Activated CD4-positive, CD25-positive, alpha-beta regulatory T cell treated with anti-CD3 and anti-CD28 coated beads, Interleukin-2, amount 50 U/mL, for 24 hours (primary cell): ENCODE measurements at regions not wholly inside any gene's neighbourhood (a gene's known extent, or its start where the extent isn't known, plus 50 kb on each side); places are given as distances from the start of the nearest gene placed in this dataset.

Source experiments
- ATAC-seq, 2 donors: fragments of 150-1000 bp; cut with Tn5 transposase; one replicate each; pipeline ENCODE4 v1.10.0; 2021; ENCODE audit warnings: mild to moderate bottlenecking in 1 of 2, moderate library complexity in 1 of 2

- no peak for ATAC-seq
Observed at GRCh38 chr2:153189091-153189888, 289.3 kb downstream of the RPRM start.

DNA sequence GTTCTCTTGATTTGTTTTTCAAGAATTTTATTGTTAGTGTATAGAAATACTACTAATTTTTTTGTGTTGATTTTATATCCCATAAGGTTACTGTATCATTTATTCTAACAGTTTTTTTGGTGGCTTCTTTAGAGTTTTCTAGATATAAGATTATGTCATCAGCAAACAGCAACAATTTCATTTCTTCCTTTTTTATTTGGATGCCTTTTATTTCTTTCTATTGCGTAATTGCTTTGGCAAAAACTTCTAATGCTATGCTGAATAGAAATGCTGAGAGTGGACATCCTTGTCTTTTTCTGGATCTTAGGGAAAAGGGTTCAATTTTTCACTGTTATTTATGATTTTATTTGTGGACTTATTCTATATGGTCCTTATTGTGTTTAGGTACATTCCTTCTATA, 298.8 kb downstream of the RPRM start:
- no peak for ATAC-seq

DNA sequence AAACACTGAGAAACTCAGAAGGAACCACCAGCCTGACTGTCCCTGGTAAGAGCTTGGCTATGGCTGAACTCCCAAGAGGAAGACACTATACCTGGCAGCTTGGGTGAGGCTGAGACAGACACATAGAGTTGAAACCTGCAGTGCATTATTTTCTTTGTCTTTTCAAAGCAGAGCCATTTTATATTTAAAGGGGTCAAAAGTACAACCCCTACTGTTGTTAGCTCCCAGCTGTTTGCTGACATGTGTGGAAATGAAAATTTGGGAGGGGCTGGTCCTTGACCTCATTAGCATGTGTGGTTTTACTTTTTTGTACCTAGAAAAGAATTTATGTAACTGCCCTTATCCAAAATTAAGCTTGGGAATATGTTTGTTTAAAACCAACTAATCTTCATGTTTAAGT, 309.0 kb downstream of the RPRM start:
- ATAC-seq, result no peak

- ATAC-seq, result no peak
Observed at GRCh38 chr2:153165021-153165420, 313.5 kb downstream of the RPRM start.

DNA sequence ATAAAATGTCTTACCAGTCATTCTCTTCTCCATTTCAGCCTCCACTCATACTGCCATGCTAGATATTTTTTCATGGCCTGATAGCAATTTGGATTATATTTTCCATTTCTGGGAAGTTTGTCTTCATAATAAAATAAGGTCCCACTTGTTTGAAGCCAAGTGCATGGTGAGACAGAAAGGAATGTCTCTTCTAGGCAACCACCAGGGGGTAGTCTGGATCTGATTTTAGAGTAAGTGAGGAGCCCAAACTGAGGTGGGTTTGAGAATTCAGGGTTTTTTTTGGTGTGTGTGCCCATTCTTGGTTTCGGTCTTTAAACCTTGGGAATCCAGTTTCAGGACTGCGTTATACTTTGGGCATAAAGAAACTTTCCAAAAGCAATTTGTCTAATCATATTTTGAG, 315.5 kb downstream of the RPRM start:
- no peak for ATAC-seq

- no peak for ATAC-seq
Observed at GRCh38 chr2:153156743-153157142, 321.8 kb downstream of the RPRM start.

GRCh38 chr2:153152036-153152435, 326.5 kb downstream of the RPRM start:
- ATAC-seq, result no peak

- ATAC-seq, result no peak
Observed at GRCh38 chr2:153145470-153145978, 333.0 kb downstream of the RPRM start.

GRCh38 chr2:153143540-153143939, 335.0 kb downstream of the RPRM start:
- no peak for ATAC-seq

GRCh38 chr2:153140498-153140897, 338.1 kb downstream of the RPRM start:
- ATAC-seq, result no peak

DNA sequence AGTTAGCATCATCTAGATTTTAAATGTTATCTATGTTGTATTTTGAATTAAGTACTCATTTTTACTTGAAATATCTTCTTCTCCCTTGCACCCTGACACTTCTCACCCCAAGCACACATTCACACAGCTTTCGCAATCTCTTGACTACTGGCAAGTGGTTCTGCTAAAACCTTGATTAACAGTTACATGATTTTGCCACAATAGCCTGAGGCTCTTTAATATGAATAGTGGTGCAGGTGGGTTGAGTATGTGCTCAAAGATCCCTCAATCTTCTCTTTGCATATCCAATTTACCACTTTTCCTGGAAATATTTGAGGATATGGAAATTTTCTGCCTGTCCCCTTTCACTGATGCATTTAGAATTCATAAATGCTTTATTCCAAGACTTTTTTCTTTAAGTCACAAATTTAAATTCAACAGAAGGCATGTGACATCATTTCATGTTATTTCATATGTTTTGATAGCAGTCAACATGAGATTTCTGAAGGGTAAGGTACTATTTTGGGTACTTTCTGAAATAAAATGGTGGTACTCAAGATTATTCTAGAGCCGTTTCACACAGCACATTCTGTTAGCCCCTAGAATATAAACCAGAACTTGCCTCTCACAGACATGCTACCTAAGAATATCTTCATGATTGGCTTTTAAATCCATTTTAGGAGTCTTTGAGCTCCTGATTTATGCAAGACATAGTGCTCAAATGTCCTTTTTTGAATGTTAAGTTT, 339.7 kb downstream of the RPRM start:
- no peak for ATAC-seq

DNA sequence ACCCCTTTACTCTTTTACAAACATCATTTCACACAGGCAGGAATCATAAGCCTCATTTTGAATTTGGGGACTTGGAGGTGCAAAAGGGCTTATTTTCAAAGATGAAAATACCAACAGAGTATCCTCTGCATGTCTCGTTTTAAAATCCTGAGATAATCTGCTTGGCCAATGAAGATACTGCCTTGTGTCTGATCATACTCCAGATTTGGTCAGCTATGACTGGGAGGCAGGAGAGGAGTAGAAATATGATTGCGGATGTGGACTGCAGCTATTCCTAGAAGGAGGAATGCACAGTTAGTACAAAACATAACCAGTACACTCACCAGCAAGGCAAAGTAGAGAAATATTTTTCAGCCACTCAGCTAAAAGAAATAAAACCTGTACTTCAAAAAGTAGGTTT, 342.3 kb downstream of the RPRM start:
- no peak for ATAC-seq

DNA sequence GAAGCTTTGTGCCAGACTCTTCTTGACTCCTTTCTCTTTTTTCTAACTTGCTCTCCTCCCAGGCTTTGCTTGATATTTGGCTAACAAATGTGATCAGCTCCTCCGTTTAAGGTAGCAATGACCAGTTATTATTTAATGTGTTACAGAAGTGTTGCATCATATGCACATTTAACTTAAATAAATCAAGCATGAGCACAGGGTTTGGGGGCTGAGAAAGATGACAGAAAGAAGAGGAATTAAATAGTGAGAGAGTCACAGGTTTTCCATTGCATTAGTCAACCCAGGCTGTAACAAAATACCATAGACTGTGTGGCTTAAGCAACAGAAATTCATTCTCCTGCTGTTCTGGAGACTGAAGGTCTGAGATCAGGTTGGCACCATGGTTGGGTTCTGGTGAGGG, 343.8 kb downstream of the RPRM start:
- ATAC-seq, result no peak

GRCh38 chr2:153133716-153134115, 344.8 kb downstream of the RPRM start:
- no peak for ATAC-seq

GRCh38 chr2:153132418-153132817, 346.1 kb downstream of the RPRM start:
- no peak for ATAC-seq

GRCh38 chr2:153115141-153115540, 363.4 kb downstream of the RPRM start:
- no peak for ATAC-seq

DNA sequence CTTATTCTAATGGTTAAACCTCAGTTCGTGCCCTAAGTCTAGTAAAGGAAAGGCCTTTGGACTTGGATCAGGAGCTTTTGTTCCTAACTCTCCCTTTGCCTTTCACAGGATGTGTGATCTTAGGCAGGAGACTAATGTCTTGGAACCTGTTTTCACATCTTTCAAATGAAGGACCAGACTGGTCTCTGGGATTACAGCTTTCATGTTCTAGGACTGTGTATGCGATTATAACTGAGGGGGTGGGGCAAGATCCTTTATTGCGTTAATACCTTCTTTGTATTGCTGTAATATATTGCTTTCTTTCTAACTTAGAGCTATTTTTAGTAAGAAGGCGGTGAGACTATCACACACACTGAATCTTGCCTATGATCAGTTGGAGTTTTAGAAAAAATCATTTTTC, 368.1 kb downstream of the RPRM start:
- no peak for ATAC-seq

DNA sequence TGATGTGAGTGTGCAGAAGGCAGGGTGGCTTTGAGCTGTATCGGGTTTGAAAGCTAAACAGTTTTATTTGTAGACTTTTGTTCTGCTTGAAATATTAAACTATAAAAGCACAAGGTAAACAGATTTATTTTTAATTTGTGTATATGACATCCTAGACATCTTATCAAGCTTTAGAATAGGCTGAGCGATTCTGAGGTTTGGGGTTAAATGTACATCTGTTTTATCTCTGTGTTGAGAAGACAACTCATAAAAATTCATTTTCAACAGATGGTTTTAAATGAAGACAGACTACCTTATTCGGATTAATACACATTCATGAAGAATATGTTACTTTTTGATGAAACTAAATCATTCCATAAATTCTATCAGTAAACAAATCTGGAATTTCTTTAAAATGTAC, 368.8 kb downstream of the RPRM start:
- ATAC-seq, result no peak

DNA sequence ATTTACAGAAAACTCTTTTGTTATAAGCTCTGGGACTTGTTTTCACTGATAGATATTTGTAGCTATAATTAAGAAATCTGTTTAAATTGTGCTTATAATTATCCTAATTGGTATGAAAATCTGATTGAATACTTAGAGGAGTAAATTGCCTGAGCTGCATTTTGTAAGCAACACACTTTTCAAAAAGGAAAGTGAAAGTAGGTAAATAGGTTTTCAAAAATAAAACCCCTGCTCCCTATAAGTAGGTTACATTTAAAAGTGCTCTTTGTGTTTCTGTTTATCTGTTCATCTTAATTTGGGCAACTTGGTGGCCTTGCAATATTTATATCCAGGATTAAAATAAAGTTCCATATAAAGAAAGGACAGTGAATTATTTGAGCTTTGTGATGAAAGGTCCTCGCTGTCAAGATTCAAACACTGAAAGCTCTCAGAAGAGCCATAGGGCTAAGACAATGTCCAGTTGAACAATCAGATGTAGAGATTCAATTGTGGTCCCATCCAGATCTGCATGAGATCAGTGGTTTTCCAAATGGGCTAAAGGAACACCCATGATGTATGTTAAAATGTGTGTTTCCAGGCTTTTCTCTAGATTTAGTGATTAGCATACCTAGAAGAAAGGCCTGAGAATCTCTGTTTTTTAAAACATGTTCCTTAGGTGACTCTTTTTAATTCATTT, 371.6 kb downstream of the RPRM start:
- ATAC-seq, result no peak

DNA sequence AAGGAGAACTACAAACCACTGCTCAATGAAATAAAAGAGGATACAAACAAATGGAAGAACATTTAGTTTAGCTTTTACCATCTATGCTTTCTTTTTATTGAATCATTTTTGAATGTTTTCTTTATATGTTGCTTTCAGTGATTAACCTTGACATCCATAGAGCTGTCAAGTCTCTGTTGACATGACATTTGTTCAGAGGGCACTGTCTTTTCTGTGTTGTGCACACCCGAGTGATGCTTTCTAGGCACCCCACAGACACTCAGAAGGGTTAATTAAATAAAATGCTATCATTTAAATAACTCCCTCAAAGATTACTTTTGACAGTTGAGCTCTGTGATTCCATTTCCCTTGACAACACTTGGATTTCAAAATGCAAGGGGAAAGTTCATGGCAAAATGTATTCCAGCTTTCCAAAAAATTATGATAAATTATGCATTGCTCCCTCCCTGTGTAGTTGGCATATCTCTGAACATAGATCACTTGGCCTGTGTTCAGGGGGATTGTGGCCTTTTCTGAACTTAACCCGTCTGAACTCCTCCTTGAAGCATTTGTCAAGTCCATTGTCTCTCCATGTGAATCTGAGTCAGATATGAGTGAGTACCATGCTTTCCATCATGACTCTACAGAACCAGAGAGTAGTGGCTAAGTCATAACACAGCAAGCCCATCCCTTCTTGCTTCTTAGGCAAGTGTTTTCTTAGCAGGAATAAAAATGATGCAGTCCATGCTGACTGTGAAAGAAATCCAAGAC, 372.6 kb downstream of the RPRM start:
- no peak for ATAC-seq

DNA sequence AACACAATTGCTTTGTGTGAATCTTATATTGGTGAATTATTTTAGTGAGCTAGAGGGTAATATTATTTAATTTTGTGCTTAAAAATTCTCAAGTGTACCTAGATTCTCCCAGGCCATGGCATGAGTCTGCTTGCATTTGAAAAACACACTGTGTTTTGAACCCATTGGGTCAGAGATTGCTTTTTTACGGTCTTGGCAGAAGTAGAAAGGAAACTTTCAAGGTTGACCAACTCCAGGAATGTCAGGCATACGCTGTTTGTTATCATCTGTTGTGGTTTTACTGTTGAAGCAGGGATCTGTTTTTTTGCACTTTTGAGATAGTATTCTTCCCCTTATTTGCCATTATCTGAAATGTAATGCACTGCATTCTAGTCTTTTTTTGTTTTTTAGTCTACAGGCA, 377.4 kb downstream of the RPRM start:
- ATAC-seq, result no peak

GRCh38 chr2:153100151-153100550, 378.4 kb downstream of the RPRM start:
- no peak for ATAC-seq

GRCh38 chr2:153098073-153098472, 379.7 kb downstream of the ARL6IP6 start:
- ATAC-seq, result no peak
